ENCODE measurements at regions not wholly inside any gene's neighbourhood (a gene's known extent, or its start where the extent isn't known, plus 50 kb on each side); places are given as distances from the start of the nearest gene placed in this dataset.
A peak's percentile ranks its signal among the peaks of the same experiment; 100 is the strongest.

- Histone ChIP-seq H3K27me3 (ENCODE audit: control insufficient read depth in 3 of 3, insufficient read depth in 3 of 3, low read length in 2 of 3) (no peaks in the 10 kb centered on the region), H3K27ac (ENCODE audit: low read depth in 1 of 2, low read length in 1 of 2) (no peak overlapping the region), H3K9ac (ENCODE audit: insufficient read depth in 1 of 2, low read length in 2 of 2) (no peak overlapping the region), H3K4me3 (no peak overlapping the region), H3K9me3 (ENCODE audit: control insufficient read depth in 4 of 4, insufficient read depth in 3 of 4, low read length in 3 of 4) (peaks cover 0 to 2% (median 0%) of the 10 kb centered on the region in 4 donors), H3K36me3 (ENCODE audit: control insufficient read depth in 4 of 4, insufficient read depth in 4 of 4, low read length in 4 of 4) (peaks cover 0 to 5% (median 0%) of the 10 kb centered on the region in 4 donors), H3K4me1 (ENCODE audit: control insufficient read depth in 5 of 5, insufficient read depth in 5 of 5, low read length in 5 of 5) (peaks cover 13 to 90% (median 42%) of the 10 kb centered on the region in 5 donors)
- WGBS, 2 donors = 78 to 82% methylated on average over 8 of the region's 8 CpGs
- ATAC-seq (ENCODE audit: insufficient read depth, low FRiP score) (no peak), DNase-seq (no peak)
- no peak for TF ChIP-seq CTCF (IDR thresholded peaks at IDR 0.05; ENCODE audit: control extremely low read depth, extremely low read depth)
These were observed 89.3 kb upstream of the CIBAR2 start for GRCh38 chr16:85201574-85201973.

GRCh38 chr16:85202051-85202601, 89.9 kb upstream of the CIBAR2 start:
- WGBS, 2 donors = 61 to 73% methylated on average over 14 of the region's 14 CpGs
- H3K4me1 ChIP-seq (ENCODE audit: control insufficient read depth in 5 of 5, insufficient read depth in 5 of 5, low read length in 5 of 5) = peaks cover 17 to 88% (median 42%) of the 10 kb centered on the region in 5 donors
- H3K9ac ChIP-seq (ENCODE audit: insufficient read depth in 1 of 2, low read length in 2 of 2) = no peak overlapping the region
- DNase-seq (peak in 1 of 3 donors; percentile 79), ATAC-seq (ENCODE audit: insufficient read depth, low FRiP score) (no peak)
- TF ChIP-seq CTCF (IDR thresholded peaks at IDR 0.05; ENCODE audit: control extremely low read depth, extremely low read depth) = no peak
- H3K9me3 ChIP-seq (ENCODE audit: control insufficient read depth in 4 of 4, insufficient read depth in 3 of 4, low read length in 3 of 4) = peaks cover 0 to 2% (median 0%) of the 10 kb centered on the region in 4 donors
- H3K36me3 ChIP-seq (ENCODE audit: control insufficient read depth in 4 of 4, insufficient read depth in 4 of 4, low read length in 4 of 4) = peaks cover 0 to 5% (median 0%) of the 10 kb centered on the region in 4 donors
- no peaks in the 10 kb centered on the region for H3K27me3 ChIP-seq (ENCODE audit: control insufficient read depth in 3 of 3, insufficient read depth in 3 of 3, low read length in 2 of 3)
- no peak overlapping the region for H3K4me3 ChIP-seq
- peak overlapping the region; percentile 23 to 91 for H3K27ac ChIP-seq (ENCODE audit: low read depth in 1 of 2, low read length in 1 of 2)

GRCh38 chr16:85202631-85203461, 90.6 kb upstream of the CIBAR2 start:
- peaks cover 18 to 89% (median 42%) of the 10 kb centered on the region in 5 donors for H3K4me1 ChIP-seq (ENCODE audit: control insufficient read depth in 5 of 5, insufficient read depth in 5 of 5, low read length in 5 of 5)
- peak; percentile 51 for ATAC-seq (ENCODE audit: insufficient read depth, low FRiP score)
- no peak overlapping the region for H3K9ac ChIP-seq (ENCODE audit: insufficient read depth in 1 of 2, low read length in 2 of 2)
- H3K4me3 ChIP-seq = no peak overlapping the region
- WGBS, 2 donors = 74 to 82% methylated on average over 19 to 21 of the region's 21 CpGs
- no peak for TF ChIP-seq CTCF (IDR thresholded peaks at IDR 0.05; ENCODE audit: control extremely low read depth, extremely low read depth)
- DNase-seq = peak; percentile 96 to 98 (median 97)
- peaks cover 0 to 2% (median 0%) of the 10 kb centered on the region in 4 donors for H3K9me3 ChIP-seq (ENCODE audit: control insufficient read depth in 4 of 4, insufficient read depth in 3 of 4, low read length in 3 of 4)
- peak overlapping the region; percentile 23 to 91 for H3K27ac ChIP-seq (ENCODE audit: low read depth in 1 of 2, low read length in 1 of 2)
- no peaks in the 10 kb centered on the region for H3K27me3 ChIP-seq (ENCODE audit: control insufficient read depth in 3 of 3, insufficient read depth in 3 of 3, low read length in 2 of 3)
- peaks cover 0 to 5% (median 0%) of the 10 kb centered on the region in 4 donors for H3K36me3 ChIP-seq (ENCODE audit: control insufficient read depth in 4 of 4, insufficient read depth in 4 of 4, low read length in 4 of 4)
